Pancreas (tissue), 10 donors: ENCODE measurements at regions not wholly inside any gene's neighbourhood (a gene's known extent, or its start where the extent isn't known, plus 50 kb on each side); places are given as distances from the start of the nearest gene placed in this dataset.

Experiments used
- ATAC-seq, 4 donors: fragments of 200-7000 bp; cut with Tn5 transposase; one replicate each; pipeline versions ENCODE4 v1.8.0 to v1.9.1; 2020; ENCODE audit warnings: mild to moderate bottlenecking in 4 of 4, moderate library complexity in 4 of 4
- DNase-seq, 6 donors: peaks; one replicate each; pipeline ENCODE4 v3.0.0-alpha.2; 2020
- FAIRE-seq: peaks from 2 replicates; lab custom pipeline; 2012; peaks lifted over from hg19 to GRCh38; lab: Jason Lieb, UNC
- H3K27ac ChIP-seq, 4 donors: fragments of 200-600 bp; sonication (generic); 1 replicate in 3 of 4; 2 replicates in 1 of 4; pipeline versions ENCODE4 v1.5.0 to v1.8.0; 2020
- H3K27me3 ChIP-seq, 4 donors: fragments of 200-600 bp; one replicate each; pipeline ENCODE4 v1.8.0; 2021
- H3K36me3 ChIP-seq, 3 donors: fragments of 200-600 bp; sonication (generic) in 1 of 3; one replicate each; pipeline versions ENCODE4 v1.5.0 to v1.8.0; 2020 to 2021
- H3K4me1 ChIP-seq, 3 donors: fragments of 200-600 bp; one replicate each; pipeline ENCODE4 v1.8.0; 2021
- H3K4me3 ChIP-seq, 4 donors: fragments of 200-600 bp; sonication (generic) in 2 of 4; one replicate each; pipeline versions ENCODE4 v1.5.0 to v1.8.0; 2020 to 2021
- H3K9me3 ChIP-seq, 4 donors: fragments of 200-600 bp; one replicate each; pipeline ENCODE4 v1.8.0; 2021
- WGBS, 2 donors: extraction: QIAGEN DNeasy Blood & Tissue Kit; methylation state at CpG; one replicate each; pipeline ENCODE4 v1.1.7; 2013; 5-methylcytosine and 5-hydroxymethylcytosine counted together
- intact Hi-C, 3 donors: fragments of 100-400 bp; cut with DNase I; formaldehyde crosslinking; loops; one replicate each; pipeline versions ENCODE4 v1.11.1 to v1.14.2; 2022
- TF ChIP-seq, protein P1 (sequence below), 4 donors: fragments of 200-600 bp; sonication (generic) in 3 of 4; IDR thresholded peaks; one replicate each; pipeline versions ENCODE4 v1.5.0 to v1.8.0; 2021; ENCODE audit warnings: antibody characterized with exemption in 4 of 4
- donor health status: healthy with polysubstance abuse.
- donor health status: DM: no; HTN: no; CAD: no; lungs with moderate emphysema.
- donor health status: DM: no; HTN: no; CAD: no.
- donor health status: control.
- donor health status: control.
- donor health status: Bipolar disorder and iron deficiency.
- donor health status: DM: yes; HTN: yes; CAD: no.
- donor health status: DM: no; HTN: no; CAD: no.
- donor health status: DM: no; HTN: no; CAD: no.
- donor health status: DM: yes; HTN: yes; CAD: no.

DNA sequence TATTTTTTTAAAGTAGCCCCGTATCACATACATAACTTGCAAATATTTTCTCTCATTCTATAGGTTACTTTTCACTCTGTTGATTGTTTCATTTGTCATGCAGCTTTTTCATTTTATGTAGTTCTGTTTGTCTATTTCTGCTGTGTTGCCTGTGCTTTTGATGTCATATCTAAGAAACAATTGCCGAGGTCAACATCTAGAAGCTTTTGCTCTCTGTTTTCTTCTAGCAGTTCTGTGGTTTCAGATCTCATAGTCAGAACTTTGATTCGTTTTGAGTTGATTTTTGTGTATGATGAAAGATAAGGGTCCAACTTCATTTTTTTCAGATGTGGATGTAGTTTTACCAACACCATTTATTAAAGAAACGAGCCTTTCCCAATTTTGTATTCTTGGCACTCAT, 79.5 kb downstream of the CD200 start:
- Histone ChIP-seq H3K4me3 (no peak overlapping the region), H3K36me3 (no peaks in the 10 kb centered on the region), H3K27me3 (no peaks in the 10 kb centered on the region), H3K9me3 (no peaks in the 10 kb centered on the region), H3K4me1 (no peaks in the 10 kb centered on the region), H3K27ac (no peak overlapping the region)
- WGBS, 2 donors: 60 to 68% methylated on average over 4 of the region's 4 CpGs
- intact Hi-C loops: no loop called here
- DNase-seq (no peak), FAIRE-seq (no peak), ATAC-seq (no peak)
- TF ChIP-seq, protein P1, sequence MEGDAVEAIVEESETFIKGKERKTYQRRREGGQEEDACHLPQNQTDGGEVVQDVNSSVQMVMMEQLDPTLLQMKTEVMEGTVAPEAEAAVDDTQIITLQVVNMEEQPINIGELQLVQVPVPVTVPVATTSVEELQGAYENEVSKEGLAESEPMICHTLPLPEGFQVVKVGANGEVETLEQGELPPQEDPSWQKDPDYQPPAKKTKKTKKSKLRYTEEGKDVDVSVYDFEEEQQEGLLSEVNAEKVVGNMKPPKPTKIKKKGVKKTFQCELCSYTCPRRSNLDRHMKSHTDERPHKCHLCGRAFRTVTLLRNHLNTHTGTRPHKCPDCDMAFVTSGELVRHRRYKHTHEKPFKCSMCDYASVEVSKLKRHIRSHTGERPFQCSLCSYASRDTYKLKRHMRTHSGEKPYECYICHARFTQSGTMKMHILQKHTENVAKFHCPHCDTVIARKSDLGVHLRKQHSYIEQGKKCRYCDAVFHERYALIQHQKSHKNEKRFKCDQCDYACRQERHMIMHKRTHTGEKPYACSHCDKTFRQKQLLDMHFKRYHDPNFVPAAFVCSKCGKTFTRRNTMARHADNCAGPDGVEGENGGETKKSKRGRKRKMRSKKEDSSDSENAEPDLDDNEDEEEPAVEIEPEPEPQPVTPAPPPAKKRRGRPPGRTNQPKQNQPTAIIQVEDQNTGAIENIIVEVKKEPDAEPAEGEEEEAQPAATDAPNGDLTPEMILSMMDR (IDR thresholded peaks at IDR 0.05): no peak

DNA sequence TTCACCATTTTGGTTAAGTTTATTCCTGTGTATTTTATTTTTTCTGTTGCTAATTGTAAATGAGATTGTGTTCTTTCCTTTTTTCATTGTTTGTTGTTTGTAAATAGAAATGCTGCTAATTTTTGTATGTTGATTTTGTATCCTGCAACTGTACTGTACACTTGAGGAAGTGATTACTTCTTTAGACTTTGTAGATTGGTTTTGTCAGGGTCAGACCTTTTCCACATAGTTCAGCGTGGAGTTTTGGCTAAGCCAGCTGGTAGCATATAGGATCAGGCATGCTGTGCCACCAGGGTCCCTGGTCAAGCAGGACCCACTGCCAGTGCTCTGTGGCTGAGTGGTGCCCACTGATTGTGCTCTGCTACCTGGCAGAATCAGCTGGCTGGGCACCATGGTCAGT, 80.1 kb downstream of the CD200 start:
- peak in 1 of 6 donors; percentile 21 for DNase-seq
- FAIRE-seq: no peak
- intact Hi-C loops: no loop called here
- Histone ChIP-seq H3K4me3 (no peak overlapping the region), H3K36me3 (no peaks in the 10 kb centered on the region), H3K27me3 (no peaks in the 10 kb centered on the region), H3K4me1 (no peaks in the 10 kb centered on the region), H3K27ac (no peak overlapping the region), H3K9me3 (no peaks in the 10 kb centered on the region)
- WGBS, 2 donors: 91 to 94% methylated on average over 1 of the region's 1 CpG
- no peak for ATAC-seq
- TF ChIP-seq, protein P1 (IDR thresholded peaks at IDR 0.05): no peak

GRCh38 chr3:112413722-112414121, 80.8 kb downstream of the CD200 start:
- TF ChIP-seq, protein P1 (IDR thresholded peaks at IDR 0.05): no peak
- 51 to 55% methylated on average over 3 of the region's 3 CpGs for WGBS, 2 donors
- intact Hi-C loops: no loop called here
- DNase-seq (peak in 1 of 6 donors; percentile 22), FAIRE-seq (no peak), ATAC-seq (no peak)
- Histone ChIP-seq H3K4me3 (no peak overlapping the region), H3K4me1 (no peaks in the 10 kb centered on the region), H3K27ac (no peak overlapping the region), H3K9me3 (no peaks in the 10 kb centered on the region), H3K36me3 (no peaks in the 10 kb centered on the region), H3K27me3 (no peaks in the 10 kb centered on the region)
